ENCODE measurements at regions not wholly inside any gene's neighbourhood (a gene's known extent, or its start where the extent isn't known, plus 50 kb on each side); places are given as distances from the start of the nearest gene placed in this dataset.

- intact Hi-C loops (cut with DNase I): no loop called here
- TF ChIP-seq POLR2A (IDR thresholded peaks at IDR 0.05) (no peak), POLR2AphosphoS5 (IDR thresholded peaks at IDR 0.05) (no peak)
- Histone ChIP-seq H3K4me1 (no peaks in the 10 kb centered on the region), H3K9me3 (no peaks in the 10 kb centered on the region), H3K27ac (no peak overlapping the region), H3K27me3 (no peaks in the 10 kb centered on the region), H3K36me3 (no peaks in the 10 kb centered on the region), H3K4me3 (no peak overlapping the region)
- WGBS, 2 donors: 93 to 95% methylated on average over 2 of the region's 2 CpGs
- DNase-seq: no peak
Observed at GRCh38 chr3:28136607-28137216, 104.7 kb upstream of the CMC1 start.

- H3K9me3 ChIP-seq: no peaks in the 10 kb centered on the region
- TF ChIP-seq CTCF (IDR thresholded peaks at IDR 0.05) (no peak), POLR2A (IDR thresholded peaks at IDR 0.05) (no peak), EP300 (IDR thresholded peaks at IDR 0.05) (no peak), POLR2AphosphoS5 (IDR thresholded peaks at IDR 0.05) (no peak)
- no peak overlapping the region for H3K4me3 ChIP-seq
- no peak overlapping the region for H3K27ac ChIP-seq
- no peak for DNase-seq
- intact Hi-C loops (cut with DNase I): no loop called here
- H3K27me3 ChIP-seq: no peaks in the 10 kb centered on the region
- no peaks in the 10 kb centered on the region for H3K36me3 ChIP-seq
- no peaks in the 10 kb centered on the region for H3K4me1 ChIP-seq
- WGBS, 2 donors: 43 to 58% methylated on average over 6 of the region's 6 CpGs
Observed at GRCh38 chr3:28138043-28138610, 103.3 kb upstream of the CMC1 start.

- 67 to 75% methylated on average over 4 of the region's 4 CpGs for WGBS, 2 donors
- intact Hi-C loops (cut with DNase I): no loop called here
- DNase-seq: no peak
- Histone ChIP-seq H3K4me3 (no peak overlapping the region), H3K4me1 (no peaks in the 10 kb centered on the region), H3K36me3 (no peaks in the 10 kb centered on the region), H3K9me3 (no peaks in the 10 kb centered on the region), H3K27ac (peak overlapping the region in 1 of 4 donors; percentile 47), H3K27me3 (no peaks in the 10 kb centered on the region)
- TF ChIP-seq POLR2A (IDR thresholded peaks at IDR 0.05) (no peak), POLR2AphosphoS5 (IDR thresholded peaks at IDR 0.05) (peak in 3 of 4 donors; percentile 12 to 45 (median 42)), CTCF (IDR thresholded peaks at IDR 0.05) (no peak), EP300 (IDR thresholded peaks at IDR 0.05) (peak in 1 of 4 donors; percentile 36)
Observed at GRCh38 chr3:28139288-28139687, 102.1 kb upstream of the CMC1 start.

GRCh38 chr3:28139967-28140634 is 101.3 kb upstream of the CMC1 start:
- Histone ChIP-seq H3K4me1 (no peaks in the 10 kb centered on the region), H3K27ac (peak overlapping the region in 1 of 4 donors; percentile 47), H3K9me3 (no peaks in the 10 kb centered on the region), H3K4me3 (no peak overlapping the region), H3K36me3 (no peaks in the 10 kb centered on the region), H3K27me3 (no peaks in the 10 kb centered on the region)
- no peak for DNase-seq
- intact Hi-C loops (cut with DNase I): no loop called here
- 63 to 76% methylated on average over 5 of the region's 5 CpGs for WGBS, 2 donors
- TF ChIP-seq EP300 (IDR thresholded peaks at IDR 0.05) (no peak), POLR2AphosphoS5 (IDR thresholded peaks at IDR 0.05) (no peak), CTCF (IDR thresholded peaks at IDR 0.05) (no peak), POLR2A (IDR thresholded peaks at IDR 0.05) (no peak)

GRCh38 chr3:28140664-28141063 is 100.8 kb upstream of the CMC1 start:
- Histone ChIP-seq H3K9me3 (no peaks in the 10 kb centered on the region), H3K36me3 (no peaks in the 10 kb centered on the region), H3K4me1 (no peaks in the 10 kb centered on the region), H3K27me3 (no peaks in the 10 kb centered on the region), H3K27ac (no peak overlapping the region), H3K4me3 (no peak overlapping the region)
- DNase-seq: no peak
- intact Hi-C loops (cut with DNase I): no loop called here
- WGBS, 2 donors: 93 to 96% methylated on average over 4 of the region's 4 CpGs
- TF ChIP-seq POLR2A (IDR thresholded peaks at IDR 0.05) (no peak), POLR2AphosphoS5 (IDR thresholded peaks at IDR 0.05) (no peak), CTCF (IDR thresholded peaks at IDR 0.05) (no peak), EP300 (IDR thresholded peaks at IDR 0.05) (no peak)
